ENCODE measurements at regions not wholly inside any gene's neighbourhood (a gene's known extent, or its start where the extent isn't known, plus 50 kb on each side); places are given as distances from the start of the nearest gene placed in this dataset.
A peak's percentile ranks its signal among the peaks of the same experiment; 100 is the strongest.

DNA sequence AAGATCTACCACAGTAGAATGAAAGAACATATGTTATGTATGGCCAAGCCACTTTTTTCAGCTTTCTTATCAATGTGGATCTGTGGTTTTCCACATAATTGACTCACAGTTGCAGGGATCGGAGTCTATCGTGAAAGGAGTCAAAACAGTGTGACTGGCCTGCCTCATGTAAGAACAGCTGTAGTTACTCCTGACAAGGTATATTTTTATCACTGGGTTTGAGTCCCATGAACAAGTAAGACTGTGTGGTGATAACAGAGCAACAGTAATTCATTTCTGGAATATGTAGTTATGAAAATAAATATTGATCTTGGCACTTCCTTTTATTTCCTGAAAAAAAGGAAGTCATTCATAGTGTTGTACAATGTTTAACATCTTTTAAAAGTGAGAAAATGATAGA, 416.6 kb downstream of the KLF12 start:
- Mint-ChIP-seq H3K4me1 (peaks cover 26 to 74% (median 52%) of the 10 kb centered on the region in 4 donors), H3K27ac (peak overlapping the region; percentile 68 to 97 (median 93)), H3K4me3 (peak overlapping the region in 1 of 4 donors; percentile 19), H3K9me3 (no peaks in the 10 kb centered on the region), H3K36me3 (peaks cover 23% of the 10 kb centered on the region), H3K27me3 (no peaks in the 10 kb centered on the region)
- Histone ChIP-seq H3K27ac (ENCODE audit: insufficient read depth, low read length, poor library complexity, severe bottlenecking) (no peak overlapping the region), H3K4me3 (ENCODE audit: low read depth, low read length) (no peak overlapping the region), H3K36me3 (ENCODE audit: control insufficient read depth, insufficient read depth, low read length) (peaks cover 27% of the 10 kb centered on the region), H3K4me1 (ENCODE audit: control insufficient read depth, insufficient read depth, low read length, poor library complexity, severe bottlenecking) (peaks cover 26% of the 10 kb centered on the region), H3K9me3 (ENCODE audit: control insufficient read depth in 2 of 2, low read length in 2 of 2) (no peaks in the 10 kb centered on the region), H3K27me3 (ENCODE audit: control insufficient read depth, insufficient read depth, low read length) (no peaks in the 10 kb centered on the region)
- DNase-seq (no peak), ATAC-seq (ENCODE audit: low read depth in 2 of 2) (no peak)

DNA sequence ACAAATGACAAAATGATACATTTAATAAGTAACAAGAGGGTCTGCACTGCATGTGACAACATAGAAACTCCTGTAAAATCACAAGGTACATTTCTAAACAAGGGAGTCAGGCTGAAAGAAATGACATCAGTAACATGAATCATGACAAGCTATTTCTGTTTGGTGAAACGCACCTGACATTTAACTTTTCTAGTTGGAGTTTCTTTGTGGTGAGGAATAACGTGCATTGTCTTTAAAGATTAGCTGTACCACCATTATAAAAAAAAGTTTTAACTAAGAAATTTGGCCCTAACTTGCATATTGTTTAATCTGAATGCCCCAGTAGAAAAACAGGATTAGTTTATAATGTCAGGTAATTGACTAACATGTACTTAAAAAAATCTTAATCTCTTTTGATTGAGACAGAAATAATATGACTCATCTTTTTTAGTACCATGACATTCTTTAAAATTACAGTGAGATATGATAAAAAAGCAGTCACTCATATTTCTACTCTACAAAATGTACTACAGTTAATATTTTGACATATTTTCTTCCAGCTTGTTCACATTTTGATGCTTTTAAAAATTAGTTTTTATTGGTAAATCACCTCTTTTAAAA, 418.2 kb downstream of the KLF12 start:
- peak overlapping the region; percentile 72 for H3K4me3 ChIP-seq (ENCODE audit: low read depth, low read length)
- DNase-seq: no peak
- peaks cover 31% of the 10 kb centered on the region for H3K36me3 Mint-ChIP-seq

DNA sequence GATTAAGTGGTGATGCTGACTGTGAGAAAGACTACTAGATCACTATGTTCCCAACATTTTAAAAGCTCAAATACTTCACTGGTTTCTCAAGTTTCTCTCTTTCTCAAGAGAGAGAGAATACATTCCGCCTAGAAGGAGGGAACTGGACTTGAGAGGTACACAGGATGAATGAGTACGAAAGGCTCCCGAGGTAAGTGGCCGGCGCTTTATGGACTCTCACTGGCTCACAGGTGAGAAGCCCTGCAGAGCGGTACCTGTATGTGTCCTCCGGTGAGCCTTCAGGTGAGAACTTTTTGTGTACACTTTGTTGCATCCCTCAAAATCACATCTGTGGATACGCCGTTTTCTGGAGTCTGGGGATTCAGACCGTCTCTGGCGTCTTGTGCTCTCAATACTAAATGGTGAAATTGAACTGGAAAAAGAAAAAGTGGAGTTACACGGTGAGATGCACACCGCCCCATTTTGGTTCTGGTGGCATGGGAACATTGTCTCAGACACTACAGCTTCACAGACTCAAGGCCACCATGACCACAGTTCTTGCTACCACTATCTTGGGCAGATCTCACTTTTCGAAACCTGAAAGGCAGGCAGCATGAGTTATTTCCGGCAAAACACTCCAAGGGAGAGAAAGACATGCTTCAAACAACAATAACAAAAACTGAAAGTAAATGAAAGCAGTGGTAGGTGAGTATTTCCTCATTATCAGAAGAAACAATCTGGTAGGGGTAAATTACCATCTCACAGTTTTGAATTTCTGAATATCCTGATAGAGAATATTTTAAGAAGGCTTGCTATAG, 418.9 kb downstream of the KLF12 start:
- H3K36me3 ChIP-seq (ENCODE audit: control insufficient read depth, insufficient read depth, low read length): peaks cover 39% of the 10 kb centered on the region
- no peaks in the 10 kb centered on the region for H3K27me3 ChIP-seq (ENCODE audit: control insufficient read depth, insufficient read depth, low read length)
- H3K27me3 Mint-ChIP-seq: no peaks in the 10 kb centered on the region
- H3K27ac Mint-ChIP-seq: peak overlapping the region; percentile 93 to 97 (median 93)
- DNase-seq (peak; percentile 43 to 91 (median 72)), ATAC-seq (ENCODE audit: low read depth in 2 of 2) (peak; percentile 88 to 90)
- H3K9me3 Mint-ChIP-seq: no peaks in the 10 kb centered on the region
- peak overlapping the region; percentile 72 for H3K4me3 ChIP-seq (ENCODE audit: low read depth, low read length)
- H3K4me1 Mint-ChIP-seq: peaks cover 26 to 66% (median 45%) of the 10 kb centered on the region in 4 donors
- peaks cover 37% of the 10 kb centered on the region for H3K36me3 Mint-ChIP-seq
- H3K4me1 ChIP-seq (ENCODE audit: control insufficient read depth, insufficient read depth, low read length, poor library complexity, severe bottlenecking): peaks cover 26% of the 10 kb centered on the region
- no peaks in the 10 kb centered on the region for H3K9me3 ChIP-seq (ENCODE audit: control insufficient read depth in 2 of 2, low read length in 2 of 2)
- peak overlapping the region; percentile 68 for H3K27ac ChIP-seq (ENCODE audit: insufficient read depth, low read length, poor library complexity, severe bottlenecking)
- H3K4me3 Mint-ChIP-seq: peak overlapping the region; percentile 35 to 81 (median 71)

More for the DNA sequence above, 418.2 kb downstream of the KLF12 start:
- Histone ChIP-seq H3K27ac (ENCODE audit: insufficient read depth, low read length, poor library complexity, severe bottlenecking) (peak overlapping the region; percentile 68), H3K9me3 (ENCODE audit: control insufficient read depth in 2 of 2, low read length in 2 of 2) (no peaks in the 10 kb centered on the region), H3K4me1 (ENCODE audit: control insufficient read depth, insufficient read depth, low read length, poor library complexity, severe bottlenecking) (peaks cover 26% of the 10 kb centered on the region), H3K36me3 (ENCODE audit: control insufficient read depth, insufficient read depth, low read length) (peaks cover 36% of the 10 kb centered on the region), H3K27me3 (ENCODE audit: control insufficient read depth, insufficient read depth, low read length) (no peaks in the 10 kb centered on the region)
- H3K9me3 Mint-ChIP-seq: no peaks in the 10 kb centered on the region
- H3K4me3 Mint-ChIP-seq: peak overlapping the region; percentile 69 to 81 (median 75)
- peaks cover 26 to 68% (median 44%) of the 10 kb centered on the region in 4 donors for H3K4me1 Mint-ChIP-seq
- H3K27ac Mint-ChIP-seq: peak overlapping the region; percentile 93 to 97 (median 93)
- no peaks in the 10 kb centered on the region for H3K27me3 Mint-ChIP-seq
- peak; percentile 50 to 55 for ATAC-seq (ENCODE audit: low read depth in 2 of 2)

DNA sequence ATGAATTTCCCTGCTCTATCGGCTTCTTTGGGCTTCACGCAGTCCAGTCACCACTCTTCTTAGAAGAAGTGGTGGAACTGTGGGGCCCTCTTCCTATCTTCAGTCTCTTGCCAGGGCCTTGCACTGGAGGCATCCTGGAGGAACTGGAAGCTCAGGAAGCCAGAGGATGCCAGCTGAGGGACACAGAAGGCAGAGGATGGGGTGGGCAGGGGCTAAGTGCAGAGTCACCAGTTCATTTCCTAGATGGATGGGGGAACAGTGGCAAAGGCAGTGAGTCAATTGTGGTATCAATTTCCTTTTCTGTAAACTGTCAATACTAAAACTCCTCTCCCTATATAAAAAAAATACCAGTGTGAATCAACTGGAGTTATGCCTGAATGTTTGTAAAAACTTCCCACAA, 419.7 kb downstream of the KLF12 start:
- Mint-ChIP-seq H3K27ac (peak overlapping the region; percentile 93 to 97 (median 93)), H3K4me1 (peaks cover 26 to 59% (median 45%) of the 10 kb centered on the region in 4 donors), H3K36me3 (peaks cover 42% of the 10 kb centered on the region), H3K4me3 (peak overlapping the region in 3 of 4 donors; percentile 52 to 73 (median 54)), H3K27me3 (no peaks in the 10 kb centered on the region), H3K9me3 (no peaks in the 10 kb centered on the region)
- H3K4me1 ChIP-seq (ENCODE audit: control insufficient read depth, insufficient read depth, low read length, poor library complexity, severe bottlenecking): peaks cover 26% of the 10 kb centered on the region
- no peaks in the 10 kb centered on the region for H3K9me3 ChIP-seq (ENCODE audit: control insufficient read depth in 2 of 2, low read length in 2 of 2)
- DNase-seq (no peak), ATAC-seq (ENCODE audit: low read depth in 2 of 2) (no peak)
- peak overlapping the region; percentile 68 for H3K27ac ChIP-seq (ENCODE audit: insufficient read depth, low read length, poor library complexity, severe bottlenecking)
- H3K4me3 ChIP-seq (ENCODE audit: low read depth, low read length): peak overlapping the region; percentile 72
- no peaks in the 10 kb centered on the region for H3K27me3 ChIP-seq (ENCODE audit: control insufficient read depth, insufficient read depth, low read length)
- H3K36me3 ChIP-seq (ENCODE audit: control insufficient read depth, insufficient read depth, low read length): peaks cover 40% of the 10 kb centered on the region

DNA sequence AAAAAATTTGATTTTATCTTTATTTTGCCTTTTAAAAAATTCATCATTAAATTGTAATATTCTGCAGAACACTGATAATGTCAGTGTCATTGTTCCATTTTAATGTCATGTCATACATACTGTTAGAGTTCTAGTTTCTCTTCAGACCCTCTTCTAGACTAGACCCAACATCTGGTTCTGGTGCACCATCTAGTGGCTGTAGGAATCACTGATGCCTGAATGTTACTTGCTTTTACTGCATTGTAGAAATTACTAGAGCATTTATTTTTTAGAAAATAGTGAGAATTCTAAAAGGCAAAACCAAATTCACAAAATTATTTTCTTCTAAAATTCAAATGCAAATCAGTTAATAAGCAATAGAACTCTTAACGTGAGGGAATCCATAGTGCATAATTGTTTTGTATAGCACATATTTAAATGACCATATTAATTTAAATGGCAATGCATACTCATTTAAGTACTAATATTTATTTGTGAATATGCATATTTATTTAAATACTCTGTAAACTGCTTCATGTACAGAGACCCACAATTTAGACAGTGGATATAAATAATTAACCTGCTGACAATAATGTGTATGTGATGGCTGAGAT, 425.7 kb downstream of the KLF12 start:
- Histone ChIP-seq H3K27ac (ENCODE audit: insufficient read depth, low read length, poor library complexity, severe bottlenecking) (no peak overlapping the region), H3K36me3 (ENCODE audit: control insufficient read depth, insufficient read depth, low read length) (peaks cover 40% of the 10 kb centered on the region), H3K4me3 (ENCODE audit: low read depth, low read length) (no peak overlapping the region), H3K4me1 (ENCODE audit: control insufficient read depth, insufficient read depth, low read length, poor library complexity, severe bottlenecking) (peaks cover 6% of the 10 kb centered on the region), H3K27me3 (ENCODE audit: control insufficient read depth, insufficient read depth, low read length) (no peaks in the 10 kb centered on the region), H3K9me3 (ENCODE audit: control insufficient read depth in 2 of 2, low read length in 2 of 2) (no peaks in the 10 kb centered on the region)
- Mint-ChIP-seq H3K36me3 (peaks cover 44% of the 10 kb centered on the region), H3K4me1 (peaks cover 17 to 20% (median 19%) of the 10 kb centered on the region in 4 donors), H3K27me3 (no peaks in the 10 kb centered on the region), H3K27ac (no peak overlapping the region), H3K9me3 (no peaks in the 10 kb centered on the region), H3K4me3 (no peak overlapping the region)
- ATAC-seq (ENCODE audit: low read depth in 2 of 2): peak; percentile 94 to 97
- peak; percentile 32 to 83 (median 56) for DNase-seq

DNA sequence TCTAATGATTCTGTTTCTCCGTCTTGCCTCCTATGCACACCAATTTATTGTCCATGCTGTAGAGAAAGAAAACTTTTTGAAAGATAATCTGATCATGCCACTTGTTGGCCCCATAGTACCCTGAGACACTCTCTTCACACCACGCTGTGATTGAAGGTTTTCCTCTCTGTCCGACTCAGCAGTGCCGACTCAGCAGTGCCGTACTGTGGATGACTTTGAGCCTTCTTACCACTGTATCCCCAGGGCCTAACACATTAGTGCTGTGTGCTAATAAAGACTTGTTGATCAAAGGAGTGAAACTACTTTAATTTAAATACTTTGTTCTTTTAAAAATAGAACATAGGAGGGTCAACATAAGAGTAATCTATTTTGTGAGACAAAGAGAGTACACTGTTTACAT, 429.6 kb downstream of the KLF12 start:
- Histone ChIP-seq H3K4me1 (ENCODE audit: control insufficient read depth, insufficient read depth, low read length, poor library complexity, severe bottlenecking) (peaks cover 30% of the 10 kb centered on the region), H3K9me3 (ENCODE audit: control insufficient read depth in 2 of 2, low read length in 2 of 2) (no peaks in the 10 kb centered on the region), H3K4me3 (ENCODE audit: low read depth, low read length) (no peak overlapping the region), H3K27me3 (ENCODE audit: control insufficient read depth, insufficient read depth, low read length) (no peaks in the 10 kb centered on the region), H3K36me3 (ENCODE audit: control insufficient read depth, insufficient read depth, low read length) (peaks cover 16% of the 10 kb centered on the region), H3K27ac (ENCODE audit: insufficient read depth, low read length, poor library complexity, severe bottlenecking) (no peak overlapping the region)
- H3K27me3 Mint-ChIP-seq: no peaks in the 10 kb centered on the region
- no peaks in the 10 kb centered on the region for H3K9me3 Mint-ChIP-seq
- peak overlapping the region; percentile 56 to 96 (median 71) for H3K27ac Mint-ChIP-seq
- no peak for ATAC-seq (ENCODE audit: low read depth in 2 of 2)
- peaks cover 23 to 45% (median 29%) of the 10 kb centered on the region in 4 donors for H3K4me1 Mint-ChIP-seq
- DNase-seq: no peak
- peaks cover 21% of the 10 kb centered on the region for H3K36me3 Mint-ChIP-seq
- H3K4me3 Mint-ChIP-seq: peak overlapping the region in 1 of 4 donors; percentile 7

DNA sequence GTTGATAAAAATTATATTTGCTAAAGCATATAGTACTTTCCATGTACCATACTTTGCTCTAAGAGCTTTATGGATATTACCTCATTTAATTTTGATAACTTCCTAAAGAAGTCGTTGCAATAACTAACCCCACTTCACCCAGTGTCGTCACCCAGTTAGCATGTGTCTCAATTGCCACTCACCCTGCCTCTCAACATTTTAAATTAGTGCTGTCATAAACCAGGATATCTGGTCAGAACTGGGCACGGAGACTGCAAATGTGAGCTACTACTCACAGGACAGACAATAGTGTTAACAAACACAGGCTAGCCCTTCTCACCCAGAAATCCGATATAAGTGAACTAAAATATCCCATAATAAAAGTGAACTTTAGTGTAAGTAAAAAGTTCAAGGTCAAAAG, 430.6 kb downstream of the KLF12 start:
- peak overlapping the region in 2 of 4 donors; percentile 7 to 39 for H3K4me3 Mint-ChIP-seq

More for the DNA sequence above, 430.6 kb downstream of the KLF12 start:
- Histone ChIP-seq H3K36me3 (ENCODE audit: control insufficient read depth, insufficient read depth, low read length) (peaks cover 15% of the 10 kb centered on the region), H3K9me3 (ENCODE audit: control insufficient read depth in 2 of 2, low read length in 2 of 2) (no peaks in the 10 kb centered on the region), H3K27me3 (ENCODE audit: control insufficient read depth, insufficient read depth, low read length) (no peaks in the 10 kb centered on the region), H3K27ac (ENCODE audit: insufficient read depth, low read length, poor library complexity, severe bottlenecking) (peak overlapping the region; percentile 74), H3K4me3 (ENCODE audit: low read depth, low read length) (no peak overlapping the region), H3K4me1 (ENCODE audit: control insufficient read depth, insufficient read depth, low read length, poor library complexity, severe bottlenecking) (peaks cover 35% of the 10 kb centered on the region)
- Mint-ChIP-seq H3K4me1 (peaks cover 29 to 53% (median 32%) of the 10 kb centered on the region in 4 donors), H3K27me3 (no peaks in the 10 kb centered on the region), H3K27ac (peak overlapping the region in 2 of 3 donors; percentile 26 to 96), H3K36me3 (peaks cover 26% of the 10 kb centered on the region), H3K9me3 (no peaks in the 10 kb centered on the region)
- ATAC-seq (ENCODE audit: low read depth in 2 of 2) (no peak), DNase-seq (no peak)

Data from CD4-positive, CD25-positive, alpha-beta regulatory T cell (primary cell).